ENCODE measurements at regions not wholly inside any gene's neighbourhood (a gene's known extent, or its start where the extent isn't known, plus 50 kb on each side); places are given as distances from the start of the nearest gene placed in this dataset.

GRCh38 chr17:49918591-49918990 is 50.4 kb upstream of the DLX4 start:
- H3K36me3 ChIP-seq (ENCODE audit: insufficient read depth, low read length): no peaks in the 10 kb centered on the region
- H3K4me1 ChIP-seq (ENCODE audit: insufficient read depth, low read length): peaks cover 5% of the 10 kb centered on the region
- no peaks in the 10 kb centered on the region for H4K20me1 ChIP-seq (ENCODE audit: insufficient read depth, low read length)
- H3K27ac ChIP-seq (ENCODE audit: low read depth, low read length): no peak overlapping the region
- no peak overlapping the region for H3K4me2 ChIP-seq (ENCODE audit: insufficient read depth, low read length)
- no peaks in the 10 kb centered on the region for H3K9me3 ChIP-seq (ENCODE audit: low read depth, low read length)
- H2AFZ ChIP-seq (ENCODE audit: low read length): no peak overlapping the region
- DNase-seq (ENCODE audit: insufficient read length, low spot score, missing footprints): no peak
- H3K79me2 ChIP-seq (ENCODE audit: insufficient read depth, low read length): no peaks in the 10 kb centered on the region
- no peaks in the 10 kb centered on the region for H3K27me3 ChIP-seq (ENCODE audit: insufficient read depth, low read length)
- no peak overlapping the region for H3K4me3 ChIP-seq (ENCODE audit: insufficient read depth, low read length)
- TF ChIP-seq, protein P1, sequence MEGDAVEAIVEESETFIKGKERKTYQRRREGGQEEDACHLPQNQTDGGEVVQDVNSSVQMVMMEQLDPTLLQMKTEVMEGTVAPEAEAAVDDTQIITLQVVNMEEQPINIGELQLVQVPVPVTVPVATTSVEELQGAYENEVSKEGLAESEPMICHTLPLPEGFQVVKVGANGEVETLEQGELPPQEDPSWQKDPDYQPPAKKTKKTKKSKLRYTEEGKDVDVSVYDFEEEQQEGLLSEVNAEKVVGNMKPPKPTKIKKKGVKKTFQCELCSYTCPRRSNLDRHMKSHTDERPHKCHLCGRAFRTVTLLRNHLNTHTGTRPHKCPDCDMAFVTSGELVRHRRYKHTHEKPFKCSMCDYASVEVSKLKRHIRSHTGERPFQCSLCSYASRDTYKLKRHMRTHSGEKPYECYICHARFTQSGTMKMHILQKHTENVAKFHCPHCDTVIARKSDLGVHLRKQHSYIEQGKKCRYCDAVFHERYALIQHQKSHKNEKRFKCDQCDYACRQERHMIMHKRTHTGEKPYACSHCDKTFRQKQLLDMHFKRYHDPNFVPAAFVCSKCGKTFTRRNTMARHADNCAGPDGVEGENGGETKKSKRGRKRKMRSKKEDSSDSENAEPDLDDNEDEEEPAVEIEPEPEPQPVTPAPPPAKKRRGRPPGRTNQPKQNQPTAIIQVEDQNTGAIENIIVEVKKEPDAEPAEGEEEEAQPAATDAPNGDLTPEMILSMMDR (IDR thresholded peaks at IDR 0.05; ENCODE audit: extremely low read depth, low read depth, low read length): no peak
